ENCODE measurements at regions not wholly inside any gene's neighbourhood (a gene's known extent, or its start where the extent isn't known, plus 50 kb on each side); places are given as distances from the start of the nearest gene placed in this dataset.

- H3K4me3 ChIP-seq (replicated peaks; ENCODE audit: low read depth, low read length), result no peak overlapping the region
- DNase-seq (ENCODE audit: low read depth), result no peak
- no peak for TF ChIP-seq CTCF (IDR thresholded peaks at IDR 0.05; ENCODE audit: low read length, missing control alignments)
Measured at GRCh38 chr1:235017191-235017590, 111.4 kb downstream of the TOMM20 start.

- no peak overlapping the region for H3K4me3 ChIP-seq (replicated peaks; ENCODE audit: low read depth, low read length)
- no peak for TF ChIP-seq CTCF (IDR thresholded peaks at IDR 0.05; ENCODE audit: low read length, missing control alignments)
- DNase-seq (ENCODE audit: low read depth), result no peak
Measured at GRCh38 chr1:235015291-235015985, 113.2 kb downstream of the TOMM20 start.

GRCh38 chr1:235014756-235015155, 113.9 kb downstream of the TOMM20 start:
- no peak overlapping the region for H3K4me3 ChIP-seq (replicated peaks; ENCODE audit: low read depth, low read length)
- no peak for TF ChIP-seq CTCF (IDR thresholded peaks at IDR 0.05; ENCODE audit: low read length, missing control alignments)
- no peak for DNase-seq (ENCODE audit: low read depth)

- DNase-seq (ENCODE audit: low read depth), result no peak
- no peak for TF ChIP-seq CTCF (IDR thresholded peaks at IDR 0.05; ENCODE audit: low read length, missing control alignments)
- no peak overlapping the region for H3K4me3 ChIP-seq (replicated peaks; ENCODE audit: low read depth, low read length)
Measured at GRCh38 chr1:235013512-235013911, 115.1 kb downstream of the TOMM20 start.

GRCh38 chr1:235012436-235013210, 116.0 kb downstream of the TOMM20 start:
- no peak overlapping the region for H3K4me3 ChIP-seq (replicated peaks; ENCODE audit: low read depth, low read length)

GRCh38 chr1:235011599-235012435, 116.8 kb downstream of the TOMM20 start:
- H3K4me3 ChIP-seq (replicated peaks; ENCODE audit: low read depth, low read length), result peak overlapping the region; percentile 12
- no peak for TF ChIP-seq CTCF (IDR thresholded peaks at IDR 0.05; ENCODE audit: low read length, missing control alignments)
- DNase-seq (ENCODE audit: low read depth), result peak; percentile 97

More at GRCh38 chr1:235012436-235013210, 116.0 kb downstream of the TOMM20 start:
- no peak for DNase-seq (ENCODE audit: low read depth)
- TF ChIP-seq CTCF (IDR thresholded peaks at IDR 0.05; ENCODE audit: low read length, missing control alignments), result no peak
